OCI-LY7 (cell line): ENCODE measurements at regions not wholly inside any gene's neighbourhood (a gene's known extent, or its start where the extent isn't known, plus 50 kb on each side); places are given as distances from the start of the nearest gene placed in this dataset.

ENCODE experiments used
- CTCF ChIP-seq: fragments of 200-600 bp; sonication (generic); conservative IDR thresholded peaks from 2 replicates; pipeline ENCODE4 v1.5.1; 2014; ENCODE audit warnings: mild to moderate bottlenecking, antibody characterized with exemption, low read length, moderate library complexity, mixed read lengths
- EZH2phosphoT487 ChIP-seq: fragments of 200-600 bp; sonication (generic); IDR thresholded peaks from 2 replicates; pipeline ENCODE4 v1.6.1; 2018; ENCODE audit warnings: low read depth, borderline replicate concordance, mild to moderate bottlenecking, mixed run types, antibody characterized with exemption, low read length, moderate library complexity, mixed read lengths

DNA sequence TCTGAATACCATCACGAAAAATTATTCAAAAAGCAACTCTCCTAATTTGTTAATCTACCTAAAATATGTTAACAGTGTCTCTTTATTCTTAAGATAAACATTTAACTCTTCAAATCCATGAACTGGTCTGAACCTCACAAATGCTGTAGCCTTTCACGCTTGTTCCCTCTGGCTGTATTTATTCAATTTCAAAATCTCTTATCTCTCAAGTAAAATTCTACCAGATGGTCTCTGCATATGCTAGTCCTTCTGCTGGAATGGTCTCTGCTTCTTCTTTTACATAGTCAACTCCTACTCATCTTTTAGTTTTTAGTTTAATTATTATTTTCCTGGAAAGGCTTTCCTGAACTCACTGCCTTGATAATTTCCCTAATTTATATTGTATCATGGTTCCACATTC lies 232.9 kb upstream of the PCDH20 start:
- TF ChIP-seq EZH2phosphoT487 (no peak), CTCF (no peak)
